B cell (primary cell): ENCODE measurements at regions not wholly inside any gene's neighbourhood (a gene's known extent, or its start where the extent isn't known, plus 50 kb on each side); places are given as distances from the start of the nearest gene placed in this dataset.

Source experiments
- ATAC-seq: fragments of 200-7000 bp; cut with Tn5 transposase; one replicate; pipeline ENCODE4 v1.10.0; 2021; ENCODE audit warnings: low read depth, mild to moderate bottlenecking, moderate number of reproducible peaks, moderate library complexity
- CTCF ChIA-PET: fragments of 350-600 bp; sonication (Branson Sonifier 250); formaldehyde crosslinking; loops from one replicate; lab custom pipeline; 2021; ENCODE audit warnings: antibody characterized with exemption, inconsistent platforms; lab: Charles Lee
- POLR2A ChIA-PET: fragments of 350-600 bp; sonication (Branson Sonifier 250); formaldehyde crosslinking; loops from one replicate; lab custom pipeline; 2021; ENCODE audit warnings: antibody characterized with exemption; lab: Charles Lee
- DNase-seq: peaks from one replicate; pipeline ENCODE4 v3.0.0; 2013
- H2AFZ ChIP-seq: 2 replicates; pipeline ENCODE4 v1.6.1; 2012; ENCODE audit warnings: mild to moderate bottlenecking, low read depth, low read length; ENCODE audit not compliant: insufficient read depth, poor library complexity, severe bottlenecking
- H3K27ac ChIP-seq, 2 donors: 1 replicate in 1 of 2; 2 replicates in 1 of 2; pipeline ENCODE4 v1.5.1; 2012 to 2013; ENCODE audit warnings: low read length in 2 of 2, mild to moderate bottlenecking in 2 of 2, moderate library complexity in 1 of 2
- H3K27me3 ChIP-seq, 4 experiments: fragments of 200-600 bp in 1 of 4; sonication (generic) in 1 of 4; replicated peaks in 1 of 4; 1 replicate in 2 of 4; 2 replicates in 2 of 4; pipeline versions ENCODE4 v1.6.1 to v1.7.0; 2013 to 2016; ENCODE audit warnings: low read length in 3 of 4, mild to moderate bottlenecking in 2 of 4, mixed read lengths in 1 of 4, moderate library complexity in 1 of 4; ENCODE audit not compliant: insufficient read depth in 4 of 4, control insufficient read depth in 3 of 4; ENCODE audit errors: control extremely low read depth in 1 of 4
- H3K36me3 ChIP-seq, 2 experiments: replicated peaks in 1 of 2; 1 replicate in 1 of 2; 2 replicates in 1 of 2; pipeline versions ENCODE4 v1.6.1 to v1.7.1; 2013; ENCODE audit warnings: low read length in 1 of 2; ENCODE audit not compliant: insufficient read depth in 2 of 2, control insufficient read depth in 1 of 2; ENCODE audit errors: control extremely low read depth in 1 of 2, extremely low read depth in 1 of 2
- H3K4me1 ChIP-seq, 2 donors: fragments of 200-600 bp in 1 of 2; sonication (generic) in 1 of 2; 1 replicate in 1 of 2; 2 replicates in 1 of 2; pipeline versions ENCODE4 v1.5.1 to v1.6.1; 2013 to 2017; ENCODE audit warnings: low read length in 2 of 2; ENCODE audit not compliant: control insufficient read depth in 2 of 2, insufficient read depth in 2 of 2
- H3K4me2 ChIP-seq: replicated peaks from 2 replicates; pipeline ENCODE3; 2012; ENCODE audit warnings: mild to moderate bottlenecking, low read depth, low read length; ENCODE audit not compliant: poor library complexity, severe bottlenecking
- H3K4me3 ChIP-seq, 5 experiments: fragments of 200-600 bp in 1 of 5; sonication (generic) in 1 of 5; 1 replicate in 3 of 5; 2 replicates in 2 of 5; pipeline versions ENCODE4 v1.5.1 to v1.7.0; 2011 to 2016; ENCODE audit warnings: low read length in 4 of 5, mild to moderate bottlenecking in 4 of 5, low read depth in 2 of 5, control low read depth in 1 of 5, moderate library complexity in 1 of 5; ENCODE audit not compliant: insufficient read depth in 1 of 5; ENCODE audit errors: control extremely low read depth in 1 of 5, extremely low read depth in 1 of 5
- H3K79me2 ChIP-seq: fragments of 200-600 bp; sonication (generic); one replicate; pipeline ENCODE4 v1.6.0; 2016; ENCODE audit warnings: low read length; ENCODE audit not compliant: control insufficient read depth, insufficient read depth
- H3K9ac ChIP-seq: fragments of 200-600 bp; sonication (generic); 2 replicates; pipeline ENCODE4 v1.6.1; 2017; ENCODE audit warnings: mild to moderate bottlenecking, low read length, moderate library complexity
- H3K9me3 ChIP-seq, 3 donors: one replicate each; pipeline versions ENCODE4 v1.6.1 to v1.7.1; 2013; ENCODE audit warnings: low read length in 2 of 3; ENCODE audit not compliant: control insufficient read depth in 2 of 3, insufficient read depth in 1 of 3; ENCODE audit errors: control extremely low read depth in 1 of 3
- H4K20me1 ChIP-seq: 2 replicates; pipeline ENCODE4 v1.6.0; 2012; ENCODE audit warnings: mild to moderate bottlenecking, low read length; ENCODE audit not compliant: insufficient read depth, control insufficient read depth, poor library complexity, severe bottlenecking
- H3K27ac Mint-ChIP-seq: one replicate; pipeline ENCODE4 v1.8.0; 2021; ENCODE audit warnings: mixed read lengths
- H3K27me3 Mint-ChIP-seq: one replicate; pipeline ENCODE4 v1.8.0; 2021; ENCODE audit warnings: mixed read lengths
- H3K4me1 Mint-ChIP-seq: one replicate; pipeline ENCODE4 v1.8.0; 2021; ENCODE audit warnings: mixed read lengths
- H3K4me3 Mint-ChIP-seq: one replicate; pipeline ENCODE4 v1.8.0; 2021; ENCODE audit warnings: mixed read lengths
- H3K9me3 Mint-ChIP-seq: one replicate; pipeline ENCODE4 v1.8.0; 2022; ENCODE audit warnings: mixed read lengths; ENCODE audit not compliant: insufficient read depth
- CTCF ChIP-seq: fragments of 200-600 bp; IDR thresholded peaks from one replicate; pipeline ENCODE4 v1.8.0; 2022; ENCODE audit warnings: antibody characterized with exemption, mild to moderate bottlenecking
- EZH2 ChIP-seq: IDR thresholded peaks from 2 replicates; pipeline ENCODE4 v1.6.1; 2012; ENCODE audit warnings: borderline replicate concordance, low read depth, mild to moderate bottlenecking, moderate library complexity, low read length; ENCODE audit not compliant: insufficient read depth, poor library complexity, severe bottlenecking
- WGBS: methylation state at CpG from one replicate; pipeline ENCODE4 v1.1.5; 2013; ENCODE audit warnings: missing lambda C conversion rate; ENCODE audit not compliant: insufficient coverage; 5-methylcytosine and 5-hydroxymethylcytosine counted together
- intact Hi-C: fragments of 100-400 bp; cut with micrococcal nuclease; formaldehyde crosslinking; loops from one replicate; pipeline ENCODE4 v1.10.0; 2022

- H3K79me2 ChIP-seq: no peaks in the 10 kb centered on the region
- H3K4me2 ChIP-seq: no peak overlapping the region
- TF ChIP-seq EZH2: no peak
- TF ChIP-seq CTCF: peak; percentile 66
- H3K9me3 Mint-ChIP-seq: peaks cover 2% of the 10 kb centered on the region
- DNase-seq (no peak), ATAC-seq (no peak)
- WGBS: no CpG with 5 or more reads among the region's 2 CpGs
- H3K36me3 ChIP-seq: no peaks in the 10 kb centered on the region
- H3K27me3 Mint-ChIP-seq: peaks cover 13% of the 10 kb centered on the region
- ChIA-PET CTCF (interaction anchor here (0.8 kb wide), 1 partner anchor 732 kb away, joined by 3 read pairs; no protein-coding TSS in a partner anchor), POLR2A (no interaction called here)
- H3K27ac Mint-ChIP-seq: no peak overlapping the region
- H3K9me3 ChIP-seq: peaks cover 0 to 1% (median 0%) of the 10 kb centered on the region in 3 donors
- intact Hi-C loops: no loop called here
- H4K20me1 ChIP-seq: no peaks in the 10 kb centered on the region
- no peak overlapping the region for H3K9ac ChIP-seq
- no peaks in the 10 kb centered on the region for H3K4me1 Mint-ChIP-seq
- no peaks in the 10 kb centered on the region for H3K27me3 ChIP-seq
- no peaks in the 10 kb centered on the region for H3K4me1 ChIP-seq
- no peak overlapping the region for H3K27ac ChIP-seq
- H3K4me3 ChIP-seq: no peak overlapping the region
- no peak overlapping the region for H2AFZ ChIP-seq
- no peak overlapping the region for H3K4me3 Mint-ChIP-seq
Observed at GRCh38 chr3:99023590-99024192, 122.2 kb upstream of the DCBLD2 start.

- Histone ChIP-seq H3K27me3 (no peaks in the 10 kb centered on the region), H3K4me1 (no peaks in the 10 kb centered on the region), H3K4me2 (no peak overlapping the region), H2AFZ (no peak overlapping the region), H3K9me3 (no peaks in the 10 kb centered on the region), H3K79me2 (no peaks in the 10 kb centered on the region), H4K20me1 (no peaks in the 10 kb centered on the region), H3K36me3 (no peaks in the 10 kb centered on the region), H3K9ac (no peak overlapping the region), H3K27ac (no peak overlapping the region), H3K4me3 (no peak overlapping the region)
- 100% methylated on average over 1 of the region's 1 CpG for WGBS
- no peak overlapping the region for H3K4me3 Mint-ChIP-seq
- TF ChIP-seq EZH2 (no peak), CTCF (no peak)
- intact Hi-C loops: no loop called here
- ATAC-seq (no peak), DNase-seq (no peak)
- no peaks in the 10 kb centered on the region for H3K4me1 Mint-ChIP-seq
- ChIA-PET CTCF (interaction anchor here (1.1 kb wide), 1 partner anchor 10 kb away, joined by 3 read pairs; no protein-coding TSS in a partner anchor), POLR2A (no interaction called here)
- H3K9me3 Mint-ChIP-seq: no peaks in the 10 kb centered on the region
- no peak overlapping the region for H3K27ac Mint-ChIP-seq
- H3K27me3 Mint-ChIP-seq: peaks cover 12% of the 10 kb centered on the region
Observed at GRCh38 chr3:99021466-99021865, 120.0 kb upstream of the DCBLD2 start.
